Activated T-cell treated with anti-CD3 and anti-CD28 coated beads, Interleukin-2, amount 50 U/mL, for 24 hours (primary cell): ENCODE measurements at regions not wholly inside any gene's neighbourhood (a gene's known extent, or its start where the extent isn't known, plus 50 kb on each side); places are given as distances from the start of the nearest gene placed in this dataset.

Experiments used
- DNase-seq: peaks from one replicate; pipeline ENCODE4 v3.0.0-alpha.2; 2020
- H3K27ac Mint-ChIP-seq: 2 replicates; pipeline ENCODE4 v1.8.0; 2020; ENCODE audit warnings: mild to moderate bottlenecking, mixed read lengths
- H3K27me3 Mint-ChIP-seq: 2 replicates; pipeline ENCODE4 v1.8.0; 2020; ENCODE audit warnings: mixed read lengths
- H3K36me3 Mint-ChIP-seq: 2 replicates; pipeline ENCODE4 v1.8.0; 2020; ENCODE audit warnings: low read depth, mixed read lengths
- H3K4me1 Mint-ChIP-seq: 2 replicates; pipeline ENCODE4 v1.8.0; 2020; ENCODE audit warnings: low read depth, mixed read lengths
- H3K4me3 Mint-ChIP-seq: 2 replicates; pipeline ENCODE4 v1.8.0; 2020; ENCODE audit warnings: mild to moderate bottlenecking, moderate library complexity, mixed read lengths
- H3K9me3 Mint-ChIP-seq: 2 replicates; pipeline ENCODE4 v1.8.0; 2020; ENCODE audit warnings: mixed read lengths

GRCh38 chr10:78533098-78533497 is 499.4 kb downstream of the RPS24 start:
- Mint-ChIP-seq H3K36me3 (no peaks in the 10 kb centered on the region), H3K27ac (no peak overlapping the region), H3K4me1 (no peaks in the 10 kb centered on the region), H3K9me3 (no peaks in the 10 kb centered on the region), H3K4me3 (no peak overlapping the region), H3K27me3 (peaks cover 2% of the 10 kb centered on the region)
- DNase-seq, result no peak

GRCh38 chr10:78533776-78534175 is 500.1 kb downstream of the RPS24 start:
- Mint-ChIP-seq H3K9me3 (no peaks in the 10 kb centered on the region), H3K36me3 (no peaks in the 10 kb centered on the region), H3K27me3 (peaks cover 2% of the 10 kb centered on the region), H3K4me1 (no peaks in the 10 kb centered on the region), H3K27ac (no peak overlapping the region), H3K4me3 (no peak overlapping the region)
- DNase-seq, result no peak

- H3K27me3 Mint-ChIP-seq, result peaks cover 8% of the 10 kb centered on the region
- no peak overlapping the region for H3K27ac Mint-ChIP-seq
- no peaks in the 10 kb centered on the region for H3K4me1 Mint-ChIP-seq
- H3K36me3 Mint-ChIP-seq, result no peaks in the 10 kb centered on the region
- H3K9me3 Mint-ChIP-seq, result no peaks in the 10 kb centered on the region
- DNase-seq, result no peak
- no peak overlapping the region for H3K4me3 Mint-ChIP-seq
Observed at GRCh38 chr10:78535716-78536218, 502.1 kb downstream of the RPS24 start.

GRCh38 chr10:78537018-78537417 is 503.4 kb downstream of the RPS24 start:
- Mint-ChIP-seq H3K27ac (no peak overlapping the region), H3K27me3 (peaks cover 11% of the 10 kb centered on the region), H3K36me3 (no peaks in the 10 kb centered on the region), H3K9me3 (no peaks in the 10 kb centered on the region), H3K4me1 (peaks cover 4% of the 10 kb centered on the region), H3K4me3 (no peak overlapping the region)
- no peak for DNase-seq

GRCh38 chr10:78539247-78539766 is 505.6 kb downstream of the RPS24 start:
- no peaks in the 10 kb centered on the region for H3K36me3 Mint-ChIP-seq
- H3K4me3 Mint-ChIP-seq, result no peak overlapping the region
- H3K27me3 Mint-ChIP-seq, result peaks cover 9% of the 10 kb centered on the region
- peaks cover 8% of the 10 kb centered on the region for H3K4me1 Mint-ChIP-seq
- no peak for DNase-seq
- H3K27ac Mint-ChIP-seq, result no peak overlapping the region
- H3K9me3 Mint-ChIP-seq, result no peaks in the 10 kb centered on the region

- DNase-seq, result no peak
Observed at GRCh38 chr10:78540355-78541076, 506.9 kb downstream of the RPS24 start.

GRCh38 chr10:78541481-78542140 is 507.9 kb downstream of the RPS24 start:
- H3K4me1 Mint-ChIP-seq, result peaks cover 8% of the 10 kb centered on the region
- H3K36me3 Mint-ChIP-seq, result no peaks in the 10 kb centered on the region
- DNase-seq, result no peak
- no peak overlapping the region for H3K4me3 Mint-ChIP-seq
- H3K27ac Mint-ChIP-seq, result no peak overlapping the region
- H3K9me3 Mint-ChIP-seq, result no peaks in the 10 kb centered on the region
- H3K27me3 Mint-ChIP-seq, result peaks cover 11% of the 10 kb centered on the region

More at GRCh38 chr10:78540355-78541076, 506.9 kb downstream of the RPS24 start:
- no peaks in the 10 kb centered on the region for H3K36me3 Mint-ChIP-seq
- H3K27ac Mint-ChIP-seq, result no peak overlapping the region
- peaks cover 8% of the 10 kb centered on the region for H3K4me1 Mint-ChIP-seq
- no peak overlapping the region for H3K4me3 Mint-ChIP-seq
- peaks cover 10% of the 10 kb centered on the region for H3K27me3 Mint-ChIP-seq
- no peaks in the 10 kb centered on the region for H3K9me3 Mint-ChIP-seq

GRCh38 chr10:78542141-78542489 is 508.5 kb downstream of the RPS24 start:
- peaks cover 11% of the 10 kb centered on the region for H3K27me3 Mint-ChIP-seq
- no peak overlapping the region for H3K4me3 Mint-ChIP-seq
- DNase-seq, result no peak
- H3K4me1 Mint-ChIP-seq, result peaks cover 8% of the 10 kb centered on the region
- no peaks in the 10 kb centered on the region for H3K36me3 Mint-ChIP-seq
- H3K27ac Mint-ChIP-seq, result no peak overlapping the region
- no peaks in the 10 kb centered on the region for H3K9me3 Mint-ChIP-seq

- DNase-seq, result no peak
- no peaks in the 10 kb centered on the region for H3K9me3 Mint-ChIP-seq
- H3K27me3 Mint-ChIP-seq, result peaks cover 11% of the 10 kb centered on the region
- H3K4me3 Mint-ChIP-seq, result no peak overlapping the region
- peaks cover 8% of the 10 kb centered on the region for H3K4me1 Mint-ChIP-seq
- no peaks in the 10 kb centered on the region for H3K36me3 Mint-ChIP-seq
- no peak overlapping the region for H3K27ac Mint-ChIP-seq
Observed at GRCh38 chr10:78542521-78542920, 508.9 kb downstream of the RPS24 start.

GRCh38 chr10:78543031-78543748 is 509.5 kb downstream of the RPS24 start:
- peaks cover 8% of the 10 kb centered on the region for H3K4me1 Mint-ChIP-seq
- H3K36me3 Mint-ChIP-seq, result no peaks in the 10 kb centered on the region
- H3K27ac Mint-ChIP-seq, result no peak overlapping the region
- no peak overlapping the region for H3K4me3 Mint-ChIP-seq
- no peaks in the 10 kb centered on the region for H3K9me3 Mint-ChIP-seq
- no peak for DNase-seq
- peaks cover 11% of the 10 kb centered on the region for H3K27me3 Mint-ChIP-seq

- no peaks in the 10 kb centered on the region for H3K9me3 Mint-ChIP-seq
- H3K36me3 Mint-ChIP-seq, result no peaks in the 10 kb centered on the region
- peaks cover 8% of the 10 kb centered on the region for H3K4me1 Mint-ChIP-seq
- peaks cover 13% of the 10 kb centered on the region for H3K27me3 Mint-ChIP-seq
- H3K27ac Mint-ChIP-seq, result no peak overlapping the region
- DNase-seq, result no peak
- no peak overlapping the region for H3K4me3 Mint-ChIP-seq
Observed at GRCh38 chr10:78543749-78544362, 510.2 kb downstream of the RPS24 start.

- peaks cover 8% of the 10 kb centered on the region for H3K4me1 Mint-ChIP-seq
- H3K27me3 Mint-ChIP-seq, result peaks cover 11% of the 10 kb centered on the region
- H3K36me3 Mint-ChIP-seq, result no peaks in the 10 kb centered on the region
- no peak overlapping the region for H3K4me3 Mint-ChIP-seq
- H3K27ac Mint-ChIP-seq, result no peak overlapping the region
- DNase-seq, result no peak
- no peaks in the 10 kb centered on the region for H3K9me3 Mint-ChIP-seq
Observed at GRCh38 chr10:78544423-78545090, 510.9 kb downstream of the RPS24 start.

GRCh38 chr10:78545756-78546155 is 512.1 kb downstream of the RPS24 start:
- Mint-ChIP-seq H3K27me3 (peaks cover 19% of the 10 kb centered on the region), H3K4me3 (no peak overlapping the region), H3K36me3 (no peaks in the 10 kb centered on the region), H3K27ac (no peak overlapping the region), H3K4me1 (peaks cover 8% of the 10 kb centered on the region), H3K9me3 (no peaks in the 10 kb centered on the region)
- no peak for DNase-seq

- H3K36me3 Mint-ChIP-seq, result no peaks in the 10 kb centered on the region
- H3K27ac Mint-ChIP-seq, result no peak overlapping the region
- H3K4me1 Mint-ChIP-seq, result peaks cover 3% of the 10 kb centered on the region
- no peaks in the 10 kb centered on the region for H3K9me3 Mint-ChIP-seq
- DNase-seq, result no peak
- H3K4me3 Mint-ChIP-seq, result no peak overlapping the region
- peaks cover 21% of the 10 kb centered on the region for H3K27me3 Mint-ChIP-seq
Observed at GRCh38 chr10:78547397-78547796, 513.7 kb downstream of the RPS24 start.
